NCI-H748 (cell line): ENCODE measurements at regions not wholly inside any gene's neighbourhood (a gene's known extent, or its start where the extent isn't known, plus 50 kb on each side); places are given as distances from the start of the nearest gene placed in this dataset.

ENCODE experiments used
- DNase-seq: peaks from one replicate; lab custom pipeline; 2025; ENCODE audit not compliant: unreplicated experiment; lab: John Stamatoyannopoulos, UW

GRCh38 chr2:151037434-151037833 lies 224.2 kb downstream of the RBM43 start:
- DNase-seq, result no peak

- DNase-seq, result no peak
Measured at GRCh38 chr2:151033271-151034248, 228.1 kb downstream of the RBM43 start.

GRCh38 chr2:151032741-151033191 lies 228.9 kb downstream of the RBM43 start:
- no peak for DNase-seq

- no peak for DNase-seq
Measured at GRCh38 chr2:151030663-151031230, 230.9 kb downstream of the RBM43 start.

GRCh38 chr2:151029406-151030157 lies 232.1 kb downstream of the RBM43 start:
- DNase-seq, result no peak

- no peak for DNase-seq
Measured at GRCh38 chr2:151028691-151029176, 232.9 kb downstream of the RBM43 start.

GRCh38 chr2:151027151-151027550 lies 234.5 kb downstream of the RBM43 start:
- no peak for DNase-seq

- no peak for DNase-seq
Measured at GRCh38 chr2:151025816-151026215, 235.8 kb downstream of the RBM43 start.

- DNase-seq, result no peak
Measured at GRCh38 chr2:151024696-151025251, 236.9 kb downstream of the RBM43 start.

- DNase-seq, result no peak
Measured at GRCh38 chr2:151021747-151022452, 239.8 kb downstream of the RBM43 start.

GRCh38 chr2:151020411-151020810 lies 241.3 kb downstream of the RBM43 start:
- no peak for DNase-seq

- no peak for DNase-seq
Measured at GRCh38 chr2:151009437-151010175, 252.1 kb downstream of the RBM43 start.

- no peak for DNase-seq
Measured at GRCh38 chr2:151007365-151007764, 254.3 kb downstream of the RBM43 start.

- no peak for DNase-seq
Measured at GRCh38 chr2:151002959-151003600, 258.6 kb downstream of the RBM43 start.

GRCh38 chr2:150997702-150998440 lies 263.8 kb downstream of the RBM43 start:
- DNase-seq, result no peak

GRCh38 chr2:150997066-150997465 lies 264.6 kb downstream of the RBM43 start:
- DNase-seq, result no peak

- DNase-seq, result no peak
Measured at GRCh38 chr2:150994076-150994475, 267.6 kb downstream of the RBM43 start.

GRCh38 chr2:150989969-150990368 lies 271.7 kb downstream of the RBM43 start:
- DNase-seq, result no peak

GRCh38 chr2:150985741-150986140 lies 275.9 kb downstream of the RBM43 start:
- DNase-seq, result no peak
